K562 (cell line): ENCODE measurements at regions not wholly inside any gene's neighbourhood (a gene's known extent, or its start where the extent isn't known, plus 50 kb on each side); places are given as distances from the start of the nearest gene placed in this dataset.

ENCODE experiments used
- CTCF ChIP-seq, 3 experiments: IDR thresholded peaks in 2 of 3; conservative IDR thresholded peaks in 1 of 3; 2 replicates each; pipeline ENCODE4 v1.5.1; 2011 to 2012; ENCODE audit warnings: low read length in 3 of 3, mild to moderate bottlenecking in 3 of 3, control low read depth in 2 of 3, improper control_type of control experiment in 1 of 3, inconsistent platforms in 1 of 3, low read depth in 1 of 3, mixed read lengths in 1 of 3, moderate library complexity in 1 of 3; ENCODE audit not compliant: insufficient read depth in 2 of 3
- GTF2F1 ChIP-seq: IDR thresholded peaks from 2 replicates; pipeline ENCODE4 v1.6.1; 2011; ENCODE audit warnings: low read depth, low read length, improper control_type of control experiment
- KLF10 ChIP-seq: fragments of 250-450 bp; sonication (Bioruptor Pico); IDR thresholded peaks from 2 replicates; pipeline ENCODE4 v1.6.1; 2021; ENCODE audit warnings: matching md5 sums
- LEF1 ChIP-seq: fragments of 450-650 bp; IDR thresholded peaks from 2 replicates; pipeline ENCODE4 v1.6.1; 2016; ENCODE audit warnings: mild to moderate bottlenecking
- MAZ ChIP-seq, 2 experiments: fragments of 450-650 bp in 1 of 2; sonication (generic) in 1 of 2; formaldehyde crosslinking; IDR thresholded peaks in 1 of 2; conservative IDR thresholded peaks in 1 of 2; 2 replicates each; pipeline versions ENCODE4 v1.4.0 to v1.5.0; 2020; ENCODE audit warnings: mild to moderate bottlenecking in 1 of 2, missing genetic modification reagents in 1 of 2
- MED1 ChIP-seq: sonication (generic); formaldehyde crosslinking; IDR thresholded peaks from 2 replicates; pipeline ENCODE4 v1.8.1; 2023; ENCODE audit warnings: missing genetic modification reagents, borderline replicate concordance
- SAFB ChIP-seq: fragments of 200-400 bp; formaldehyde crosslinking; IDR thresholded peaks from 2 replicates; pipeline ENCODE4 v1.6.1; 2017; ENCODE audit warnings: low read depth, low read length, borderline replicate concordance
- SIRT6 ChIP-seq: IDR thresholded peaks from one replicate; pipeline ENCODE4 v1.6.1; 2012; ENCODE audit warnings: low read depth, mild to moderate bottlenecking, control low read depth, inconsistent platforms, low read length, moderate library complexity
- ZFX ChIP-seq: sonication (generic); formaldehyde crosslinking; IDR thresholded peaks from 2 replicates; pipeline ENCODE4 v1.8.0; 2022; ENCODE audit warnings: mild to moderate bottlenecking, missing genetic modification reagents, moderate library complexity
- ZNF263 ChIP-seq: sonication (generic); formaldehyde crosslinking; IDR thresholded peaks from 2 replicates; pipeline ENCODE4 v1.8.0; 2022; ENCODE audit warnings: mild to moderate bottlenecking, missing genetic modification reagents, borderline replicate concordance
- ZNF780A ChIP-seq: fragments of 250-450 bp; sonication (Bioruptor Pico); IDR thresholded peaks from 2 replicates; pipeline ENCODE4 v1.5.0; 2021; ENCODE audit warnings: mild to moderate bottlenecking

GRCh38 chr5:97839341-97840086 is 656.5 kb upstream of the RIOK2 start:
- no peak for TF ChIP-seq MED1 (CRISPR knock-in tag)
- no peak for TF ChIP-seq SAFB
- TF ChIP-seq CTCF (IDR thresholded peaks at IDR 0.05 in 2 of 3, conservative IDR thresholded peaks at IDR 0.05 in 1 of 3; ENCODE audit: insufficient read depth in 2 of 3, low read depth in 1 of 3, low read length in 3 of 3), result no peak
- no peak for TF ChIP-seq ZNF263 (CRISPR knock-in tag)
- no peak for TF ChIP-seq MAZ (CRISPR knock-in tag; conservative IDR thresholded peaks at IDR 0.05 in 1 of 2, IDR thresholded peaks at IDR 0.05 in 1 of 2)
- no peak for TF ChIP-seq ZFX (CRISPR knock-in tag)
- no peak for TF ChIP-seq KLF10
- no peak for TF ChIP-seq LEF1
- no peak for TF ChIP-seq GTF2F1
- TF ChIP-seq SIRT6, result no peak
- TF ChIP-seq ZNF780A, result no peak
